Esophagus muscularis mucosa (tissue), 3 donors: ENCODE measurements at regions not wholly inside any gene's neighbourhood (a gene's known extent, or its start where the extent isn't known, plus 50 kb on each side); places are given as distances from the start of the nearest gene placed in this dataset.

Experiments
- CTCF ChIP-seq, 3 experiments: fragments of 200-600 bp in 2 of 3; fragments of 450-650 bp in 1 of 3; sonication (generic) in 2 of 3; IDR thresholded peaks; one replicate each; pipeline ENCODE4 v1.5.1; 2017 to 2019; ENCODE audit warnings: antibody characterized with exemption in 3 of 3, mild to moderate bottlenecking in 2 of 3, moderate library complexity in 1 of 3
- POLR2A ChIP-seq: fragments of 450-650 bp; IDR thresholded peaks from one replicate; pipeline ENCODE4 v1.6.1; 2017; ENCODE audit warnings: antibody characterized with exemption, moderate library complexity, mild to moderate bottlenecking, low read depth

GRCh38 chr2:150391779-150392178 lies 95.7 kb downstream of the RND3 start:
- no peak for TF ChIP-seq POLR2A
- no peak for TF ChIP-seq CTCF (IDR thresholded peaks at IDR 0.05)
